ENCODE measurements at regions not wholly inside any gene's neighbourhood (a gene's known extent, or its start where the extent isn't known, plus 50 kb on each side); places are given as distances from the start of the nearest gene placed in this dataset.

DNA sequence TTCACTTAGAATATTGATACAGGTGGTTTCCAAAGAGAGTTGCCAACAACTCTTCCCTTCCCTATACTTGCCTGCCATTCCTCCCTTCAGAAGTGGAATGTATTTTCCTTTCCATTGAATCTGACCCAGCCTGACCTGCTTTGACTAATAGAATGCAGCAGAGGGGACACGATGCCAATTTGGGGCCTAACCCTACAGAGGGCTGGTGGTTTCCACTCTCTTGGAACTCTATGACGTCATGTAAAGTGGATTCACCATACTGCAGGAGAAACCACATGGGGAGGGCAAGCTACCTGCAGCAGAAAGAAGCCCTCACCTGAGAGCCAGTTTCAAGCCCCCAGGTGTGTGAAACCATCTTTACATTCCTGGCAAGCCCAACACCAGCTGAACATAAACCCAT is 98.9 kb upstream of the TRIB2 start:
- H3K4me2 ChIP-seq (ENCODE audit: insufficient read depth, low read length) = no peak overlapping the region
- DNase-seq (no peak), ATAC-seq (ENCODE audit: insufficient read depth, low read depth) (no peak)
- no peaks in the 10 kb centered on the region for H3K36me3 ChIP-seq (ENCODE audit: insufficient read depth, low read length)
- H3K4me3 ChIP-seq (ENCODE audit: low read depth in 1 of 2, low read length in 2 of 2) = no peak overlapping the region
- H3K27ac ChIP-seq (ENCODE audit: low read length) = no peak overlapping the region
- no peaks in the 10 kb centered on the region for H3K27me3 ChIP-seq (ENCODE audit: insufficient read depth, low read length, poor library complexity)
- H3K9me3 ChIP-seq (ENCODE audit: insufficient read depth, low read length, severe bottlenecking) = no peaks in the 10 kb centered on the region
- no peaks in the 10 kb centered on the region for H4K20me1 ChIP-seq (ENCODE audit: insufficient read depth, low read length)
- H3K79me2 ChIP-seq (ENCODE audit: insufficient read depth, low read length) = no peaks in the 10 kb centered on the region
- TF ChIP-seq, protein P1, sequence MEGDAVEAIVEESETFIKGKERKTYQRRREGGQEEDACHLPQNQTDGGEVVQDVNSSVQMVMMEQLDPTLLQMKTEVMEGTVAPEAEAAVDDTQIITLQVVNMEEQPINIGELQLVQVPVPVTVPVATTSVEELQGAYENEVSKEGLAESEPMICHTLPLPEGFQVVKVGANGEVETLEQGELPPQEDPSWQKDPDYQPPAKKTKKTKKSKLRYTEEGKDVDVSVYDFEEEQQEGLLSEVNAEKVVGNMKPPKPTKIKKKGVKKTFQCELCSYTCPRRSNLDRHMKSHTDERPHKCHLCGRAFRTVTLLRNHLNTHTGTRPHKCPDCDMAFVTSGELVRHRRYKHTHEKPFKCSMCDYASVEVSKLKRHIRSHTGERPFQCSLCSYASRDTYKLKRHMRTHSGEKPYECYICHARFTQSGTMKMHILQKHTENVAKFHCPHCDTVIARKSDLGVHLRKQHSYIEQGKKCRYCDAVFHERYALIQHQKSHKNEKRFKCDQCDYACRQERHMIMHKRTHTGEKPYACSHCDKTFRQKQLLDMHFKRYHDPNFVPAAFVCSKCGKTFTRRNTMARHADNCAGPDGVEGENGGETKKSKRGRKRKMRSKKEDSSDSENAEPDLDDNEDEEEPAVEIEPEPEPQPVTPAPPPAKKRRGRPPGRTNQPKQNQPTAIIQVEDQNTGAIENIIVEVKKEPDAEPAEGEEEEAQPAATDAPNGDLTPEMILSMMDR (IDR thresholded peaks at IDR 0.05; ENCODE audit: borderline replicate concordance, extremely low read depth, low read length, poor library complexity, severe bottlenecking) = no peak
- no peak for TF ChIP-seq EZH2 (IDR thresholded peaks at IDR 0.05; ENCODE audit: borderline replicate concordance, low read depth, low read length, severe bottlenecking)
- H3K4me1 ChIP-seq (ENCODE audit: insufficient read depth, low read length) = 0 out of 2 replicates have a peak, but pooled peaks cover 3% of the 10 kb centered on the region
- H3K9ac ChIP-seq (ENCODE audit: low read depth, low read length) = no peak overlapping the region
- no peak overlapping the region for H2AFZ ChIP-seq (ENCODE audit: low read depth, low read length)

DNA sequence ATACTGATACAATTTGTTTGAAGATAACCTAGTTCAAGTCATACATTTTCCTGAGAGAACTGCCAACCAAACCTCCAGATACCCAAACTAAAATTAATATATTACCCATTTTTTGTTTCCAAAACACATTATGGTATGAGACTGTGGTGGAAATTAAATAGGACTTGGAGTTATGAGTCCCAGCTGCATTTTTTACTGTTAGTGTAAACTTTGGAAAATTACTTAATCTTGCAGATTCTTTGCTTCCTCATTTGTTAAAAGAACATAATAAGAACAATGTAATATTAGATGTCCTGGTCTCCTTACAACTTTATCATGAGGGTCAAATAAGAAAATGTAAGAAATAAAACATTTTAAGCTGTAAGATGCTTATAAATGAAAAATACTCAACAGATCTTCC is 98.2 kb upstream of the TRIB2 start:
- Histone ChIP-seq H3K4me3 (ENCODE audit: low read depth in 1 of 2, low read length in 2 of 2) (no peak overlapping the region), H3K9me3 (ENCODE audit: insufficient read depth, low read length, severe bottlenecking) (no peaks in the 10 kb centered on the region), H2AFZ (ENCODE audit: low read depth, low read length) (no peak overlapping the region), H3K4me2 (ENCODE audit: insufficient read depth, low read length) (no peak overlapping the region), H3K79me2 (ENCODE audit: insufficient read depth, low read length) (no peaks in the 10 kb centered on the region), H3K9ac (ENCODE audit: low read depth, low read length) (no peak overlapping the region), H3K27me3 (ENCODE audit: insufficient read depth, low read length, poor library complexity) (no peaks in the 10 kb centered on the region), H3K4me1 (ENCODE audit: insufficient read depth, low read length) (0 out of 2 replicates have a peak, but pooled peaks cover 3% of the 10 kb centered on the region), H3K36me3 (ENCODE audit: insufficient read depth, low read length) (no peaks in the 10 kb centered on the region), H3K27ac (ENCODE audit: low read length) (no peak overlapping the region), H4K20me1 (ENCODE audit: insufficient read depth, low read length) (no peaks in the 10 kb centered on the region)
- no peak for DNase-seq
- TF ChIP-seq, protein P1 (IDR thresholded peaks at IDR 0.05; ENCODE audit: borderline replicate concordance, extremely low read depth, low read length, poor library complexity, severe bottlenecking) = no peak
- TF ChIP-seq EZH2 (IDR thresholded peaks at IDR 0.05; ENCODE audit: borderline replicate concordance, low read depth, low read length, severe bottlenecking) = no peak
- no peak for ATAC-seq (ENCODE audit: insufficient read depth, low read depth)

DNA sequence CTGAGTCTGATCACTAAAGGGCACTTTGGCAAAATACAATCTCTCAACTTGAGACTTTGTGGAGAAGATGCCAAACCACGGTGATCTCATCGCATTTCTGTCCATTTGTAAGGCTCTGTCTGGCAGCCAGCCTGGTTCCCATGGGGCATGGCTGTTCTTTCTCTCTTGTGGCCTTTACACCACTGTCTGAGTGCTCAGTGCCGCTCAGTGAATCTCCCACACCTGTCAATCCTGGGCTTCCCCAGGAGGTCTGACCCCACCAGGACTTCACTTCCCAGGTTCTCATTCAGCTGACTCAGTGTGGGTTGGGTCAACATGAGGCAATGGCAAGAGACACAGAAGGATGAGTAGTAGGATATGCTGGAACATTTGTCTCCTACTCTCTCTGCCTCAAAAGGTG is 96.8 kb upstream of the TRIB2 start:
- H3K36me3 ChIP-seq (ENCODE audit: insufficient read depth, low read length) = no peaks in the 10 kb centered on the region
- no peaks in the 10 kb centered on the region for H3K79me2 ChIP-seq (ENCODE audit: insufficient read depth, low read length)
- H3K9ac ChIP-seq (ENCODE audit: low read depth, low read length) = no peak overlapping the region
- TF ChIP-seq, protein P1 (IDR thresholded peaks at IDR 0.05; ENCODE audit: borderline replicate concordance, extremely low read depth, low read length, poor library complexity, severe bottlenecking) = no peak
- TF ChIP-seq EZH2 (IDR thresholded peaks at IDR 0.05; ENCODE audit: borderline replicate concordance, low read depth, low read length, severe bottlenecking) = no peak
- no peak overlapping the region for H3K4me2 ChIP-seq (ENCODE audit: insufficient read depth, low read length)
- ATAC-seq (ENCODE audit: insufficient read depth, low read depth) = peak; percentile 48; the same call in 1 of the 3 replicates
- H3K27me3 ChIP-seq (ENCODE audit: insufficient read depth, low read length, poor library complexity) = no peaks in the 10 kb centered on the region
- no peaks in the 10 kb centered on the region for H4K20me1 ChIP-seq (ENCODE audit: insufficient read depth, low read length)
- no peak for DNase-seq
- no peak overlapping the region for H3K4me3 ChIP-seq (ENCODE audit: low read depth in 1 of 2, low read length in 2 of 2)
- 0 out of 2 replicates have a peak, but pooled peaks cover 3% of the 10 kb centered on the region for H3K4me1 ChIP-seq (ENCODE audit: insufficient read depth, low read length)
- H3K9me3 ChIP-seq (ENCODE audit: insufficient read depth, low read length, severe bottlenecking) = no peaks in the 10 kb centered on the region
- H2AFZ ChIP-seq (ENCODE audit: low read depth, low read length) = no peak overlapping the region
- no peak overlapping the region for H3K27ac ChIP-seq (ENCODE audit: low read length)

DNA sequence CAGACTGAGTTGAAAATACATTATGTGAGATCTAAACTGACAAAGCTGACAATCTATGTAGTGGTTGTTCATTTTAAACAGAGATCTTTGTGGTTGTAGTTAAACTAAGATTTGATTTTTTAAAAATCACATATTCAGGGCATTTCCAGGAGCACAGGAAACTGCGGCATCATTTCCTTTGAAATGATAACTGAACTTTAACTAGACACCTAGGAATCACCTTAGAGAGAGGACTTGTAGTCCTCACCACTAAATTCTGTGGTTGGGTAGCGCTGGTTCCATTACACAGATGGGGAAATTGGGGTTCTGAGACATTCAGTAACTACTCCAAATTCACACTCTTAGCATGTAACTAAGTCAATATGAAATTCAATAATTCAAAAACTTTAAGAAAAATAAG is 96.0 kb upstream of the TRIB2 start:
- Histone ChIP-seq H3K4me3 (ENCODE audit: low read depth in 1 of 2, low read length in 2 of 2) (no peak overlapping the region), H3K9ac (ENCODE audit: low read depth, low read length) (no peak overlapping the region), H3K27me3 (ENCODE audit: insufficient read depth, low read length, poor library complexity) (no peaks in the 10 kb centered on the region), H2AFZ (ENCODE audit: low read depth, low read length) (no peak overlapping the region), H3K4me1 (ENCODE audit: insufficient read depth, low read length) (0 out of 2 replicates have a peak, but pooled peaks cover 3% of the 10 kb centered on the region), H4K20me1 (ENCODE audit: insufficient read depth, low read length) (no peaks in the 10 kb centered on the region), H3K27ac (ENCODE audit: low read length) (no peak overlapping the region), H3K4me2 (ENCODE audit: insufficient read depth, low read length) (no peak overlapping the region), H3K9me3 (ENCODE audit: insufficient read depth, low read length, severe bottlenecking) (no peaks in the 10 kb centered on the region), H3K36me3 (ENCODE audit: insufficient read depth, low read length) (no peaks in the 10 kb centered on the region), H3K79me2 (ENCODE audit: insufficient read depth, low read length) (no peaks in the 10 kb centered on the region)
- DNase-seq (no peak), ATAC-seq (ENCODE audit: insufficient read depth, low read depth) (peak; percentile 53)
- TF ChIP-seq, protein P1 (IDR thresholded peaks at IDR 0.05; ENCODE audit: borderline replicate concordance, extremely low read depth, low read length, poor library complexity, severe bottlenecking) = no peak
- no peak for TF ChIP-seq EZH2 (IDR thresholded peaks at IDR 0.05; ENCODE audit: borderline replicate concordance, low read depth, low read length, severe bottlenecking)
